Islet precursor cell (in vitro differentiated cells): ENCODE measurements at regions not wholly inside any gene's neighbourhood (a gene's known extent, or its start where the extent isn't known, plus 50 kb on each side); places are given as distances from the start of the nearest gene placed in this dataset.

ENCODE experiments used
- DNase-seq: peaks from one replicate; pipeline ENCODE4 v3.0.0-alpha.2; 2018

DNA sequence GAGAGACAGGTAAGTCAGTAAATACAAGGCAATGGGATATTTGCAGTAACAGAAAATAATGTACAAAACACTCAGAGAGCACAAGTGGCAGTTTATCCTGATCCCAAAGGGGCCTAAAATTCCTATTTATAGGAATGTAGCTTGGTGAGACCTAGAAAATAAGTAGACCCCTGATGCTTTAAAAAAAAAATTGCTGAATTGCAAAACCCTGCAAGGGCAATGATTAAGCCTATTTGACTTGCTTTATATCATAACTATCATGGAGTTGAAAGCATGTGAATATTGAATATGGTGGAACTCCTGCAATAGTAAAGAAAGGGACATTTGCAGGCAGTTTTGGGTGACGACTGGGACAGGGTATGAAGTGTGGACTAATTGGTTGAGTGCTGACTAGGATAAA is 101.9 kb upstream of the C1orf21 start:
- no peak for DNase-seq

DNA sequence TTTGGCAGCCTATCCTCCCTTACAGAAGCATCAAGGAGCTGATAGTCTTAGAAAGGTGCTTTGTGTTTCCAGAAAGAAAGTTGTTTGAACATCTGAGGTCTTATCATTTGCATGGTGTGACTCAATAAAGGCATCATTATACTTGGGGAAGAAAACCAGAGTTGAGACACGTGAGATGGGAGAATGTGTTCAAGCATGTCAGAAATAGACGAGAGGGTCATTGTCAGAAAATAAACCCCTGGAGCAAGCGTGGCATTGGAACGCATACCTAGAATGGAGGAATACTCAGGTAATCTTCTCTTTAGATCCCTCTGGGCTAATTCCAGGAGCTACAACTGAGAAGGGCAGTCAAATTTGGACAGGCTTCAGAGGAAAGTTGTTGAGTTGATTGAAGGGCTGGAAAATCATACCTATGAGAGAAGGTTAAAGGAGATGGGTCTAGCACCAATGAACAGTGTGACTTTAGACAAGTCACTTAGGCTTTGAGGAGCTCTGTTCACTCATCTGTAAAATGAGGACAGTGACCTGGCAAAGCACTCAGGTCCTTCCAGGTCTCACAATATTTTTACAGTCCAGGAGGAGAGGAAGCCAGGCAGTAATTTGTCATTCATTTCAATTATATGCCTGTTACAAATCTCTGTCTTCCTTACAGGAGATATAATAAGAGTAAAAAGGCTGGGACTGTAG is 101.3 kb upstream of the C1orf21 start:
- no peak for DNase-seq

DNA sequence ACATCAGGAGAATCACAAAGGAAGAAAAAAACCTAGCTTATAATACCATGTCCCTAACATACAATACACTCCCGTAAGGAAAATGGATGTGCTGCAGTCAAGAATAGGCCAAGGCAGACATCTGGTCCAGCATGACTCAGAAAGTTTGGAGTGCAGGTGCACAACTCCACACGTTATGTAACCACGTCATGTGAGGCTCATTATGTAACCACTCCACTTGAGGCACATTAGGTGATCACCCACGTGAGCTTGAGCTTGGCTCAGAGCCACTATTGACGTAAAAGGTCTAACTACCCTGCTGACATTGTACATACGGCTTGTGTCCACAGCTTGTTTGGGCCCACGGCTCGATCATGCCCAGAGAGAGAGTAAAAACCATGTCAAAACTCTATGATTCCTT is 99.8 kb upstream of the C1orf21 start:
- DNase-seq: no peak

DNA sequence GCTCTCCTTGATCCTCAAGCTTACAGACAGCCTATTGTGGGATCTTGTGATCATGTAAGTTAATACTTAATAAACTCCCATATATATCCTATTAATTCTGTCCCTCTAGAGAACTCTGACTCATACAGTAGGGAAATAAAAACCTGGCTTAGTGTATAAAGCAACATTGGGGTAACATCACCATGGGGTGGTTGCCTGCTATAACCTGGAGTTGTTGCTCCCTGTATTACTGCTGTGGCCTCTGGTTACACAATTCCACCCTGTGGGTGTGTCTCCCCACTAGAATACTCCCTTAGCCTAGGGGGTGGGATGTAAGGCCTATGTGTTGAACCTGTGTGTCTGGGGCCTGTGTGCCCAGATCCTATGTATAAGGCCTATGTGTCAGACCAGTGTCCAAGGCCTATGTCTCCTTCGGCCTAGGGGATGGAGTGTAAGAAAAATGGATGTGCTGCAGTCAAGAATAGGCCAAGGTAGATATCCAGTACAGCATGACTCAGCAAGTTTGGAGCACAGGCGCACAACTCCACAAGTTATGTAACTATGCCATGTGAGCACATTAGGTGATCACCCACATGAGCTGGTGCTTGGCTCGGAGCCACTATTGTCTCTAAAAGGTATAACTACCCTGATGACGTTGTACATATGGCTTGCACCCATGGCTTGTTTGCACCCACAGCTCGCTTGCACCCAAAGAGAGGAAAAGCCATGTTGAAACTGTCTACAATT is 96.8 kb upstream of the C1orf21 start:
- no peak for DNase-seq

GRCh38 chr1:184291701-184292100 is 95.1 kb upstream of the C1orf21 start:
- DNase-seq: no peak

GRCh38 chr1:184292101-184292500 is 94.7 kb upstream of the C1orf21 start:
- no peak for DNase-seq

GRCh38 chr1:184294101-184294500 is 92.7 kb upstream of the C1orf21 start:
- DNase-seq: no peak

DNA sequence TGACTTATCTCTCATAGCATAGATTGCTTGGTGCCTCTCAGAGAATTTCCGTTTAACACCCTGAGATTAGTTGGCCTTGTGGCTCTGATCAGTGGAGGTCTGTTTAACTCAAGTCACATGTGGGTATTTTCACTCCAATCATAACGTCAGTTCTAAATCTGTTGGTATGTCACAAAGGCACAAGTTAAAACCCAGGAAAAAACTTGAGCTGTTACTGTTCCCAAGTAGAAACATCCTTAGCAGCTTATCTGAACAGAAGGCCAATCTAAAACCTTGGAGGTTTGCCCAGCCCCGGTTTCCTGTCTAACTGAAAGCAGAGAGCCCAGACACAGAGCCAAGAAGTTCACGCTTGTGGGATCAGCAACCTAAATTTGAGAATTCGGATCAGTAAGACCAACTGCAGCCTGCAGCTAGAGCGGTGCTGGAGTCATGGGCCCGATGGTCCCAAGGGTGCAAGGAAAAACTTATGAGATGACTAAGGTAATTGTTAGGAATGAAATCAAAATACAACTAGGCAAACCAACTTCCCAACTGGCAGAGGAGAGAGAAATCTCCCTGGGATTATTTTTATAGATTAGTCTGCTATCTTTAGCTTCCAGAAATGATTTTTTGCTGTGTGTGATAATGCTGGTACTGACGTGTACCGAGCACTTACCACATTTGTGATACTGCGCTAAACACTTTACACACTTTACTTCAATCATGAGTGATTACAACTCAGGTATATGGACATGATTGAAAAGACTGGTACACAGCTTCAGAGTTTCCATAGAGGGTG is 90.2 kb upstream of the C1orf21 start:
- peak; percentile 62 for DNase-seq

- DNase-seq: no peak
These were observed 89.5 kb upstream of the C1orf21 start for GRCh38 chr1:184297244-184297750.

DNA sequence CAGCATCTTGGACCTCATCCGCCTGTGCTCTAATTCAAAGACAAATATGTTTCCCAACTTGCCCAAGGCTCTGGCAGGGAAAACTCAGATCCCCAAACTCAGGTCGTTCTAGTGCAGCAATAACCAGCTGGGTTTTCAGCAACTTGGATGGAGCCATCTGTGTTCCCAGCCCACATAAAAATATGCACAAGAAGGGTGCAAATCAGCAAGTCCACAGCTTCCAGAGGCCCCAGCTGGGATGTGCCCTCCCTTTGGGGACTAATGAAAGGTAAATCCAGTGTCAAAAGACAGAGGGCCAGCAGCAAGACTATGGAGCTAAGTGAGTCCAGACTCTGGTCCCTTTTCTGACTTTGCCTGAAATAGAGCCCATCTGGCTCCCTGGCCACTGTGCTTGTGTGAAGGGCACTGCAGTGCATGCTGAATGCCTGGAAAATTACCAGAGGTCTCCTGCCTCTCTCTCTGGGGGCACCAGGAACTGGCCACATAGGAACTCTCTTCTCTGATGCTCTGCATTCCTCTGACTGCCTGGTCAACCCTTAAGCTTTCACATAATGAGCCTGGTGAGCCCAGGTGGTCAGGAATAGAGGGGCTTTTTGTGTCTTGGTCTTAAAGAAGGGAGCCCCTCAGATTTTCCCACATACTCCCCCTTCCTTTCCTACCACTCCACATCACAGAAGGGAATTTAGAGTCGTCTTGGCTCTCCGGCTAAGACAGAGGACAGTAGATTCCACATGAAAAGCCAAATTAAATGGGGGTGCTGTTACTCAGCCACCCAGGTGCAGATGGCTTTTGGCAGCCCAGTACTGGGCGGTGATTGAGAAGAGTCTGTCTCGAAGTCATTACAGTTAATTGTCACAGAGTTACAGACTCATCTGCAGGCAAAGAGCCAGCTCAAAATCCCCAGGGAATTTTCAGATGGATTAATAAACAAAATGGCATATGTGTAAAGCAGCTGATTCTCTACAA is 88.1 kb upstream of the C1orf21 start:
- peak; percentile 55 for DNase-seq

DNA sequence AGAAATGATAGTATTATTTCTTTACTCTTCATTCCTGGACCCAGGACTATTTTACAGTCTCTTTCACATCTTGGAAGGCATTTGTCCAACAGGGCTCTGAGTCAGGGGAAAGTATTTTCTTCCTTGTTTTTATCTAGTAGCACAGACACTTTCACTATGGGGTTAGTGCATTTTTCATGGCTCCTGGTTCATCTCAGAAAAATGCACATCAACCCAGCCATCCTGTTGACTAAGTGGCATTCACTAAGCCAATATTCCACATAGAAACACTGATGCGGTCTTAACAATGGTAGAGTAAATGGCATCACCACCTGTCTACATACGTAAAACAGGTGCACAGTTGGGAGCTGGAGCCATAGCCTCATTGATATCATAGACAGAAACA is 87.4 kb upstream of the C1orf21 start:
- DNase-seq: peak; percentile 52

- no peak for DNase-seq
These were observed 87.0 kb upstream of the C1orf21 start for GRCh38 chr1:184299796-184300195.

DNA sequence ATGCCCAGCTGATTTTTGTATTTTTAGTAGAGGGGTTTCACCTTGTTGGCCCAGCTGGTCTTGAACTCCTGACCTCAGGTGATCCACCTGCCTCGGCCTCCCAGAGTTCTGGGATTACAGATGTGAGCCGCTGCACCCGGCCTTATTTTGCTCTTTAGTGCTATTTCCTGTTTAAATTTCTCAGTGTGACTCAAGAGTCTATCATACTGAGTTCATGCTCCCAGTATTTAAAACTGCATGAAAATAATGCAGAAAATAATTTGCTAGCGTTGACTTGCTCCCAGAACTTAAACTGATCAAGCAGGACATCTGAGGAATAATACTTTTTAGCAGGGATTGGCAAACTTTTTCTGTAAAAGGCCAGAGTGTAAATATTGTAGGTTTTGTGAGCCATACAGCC is 86.4 kb upstream of the C1orf21 start:
- no peak for DNase-seq

GRCh38 chr1:184301227-184301626 is 85.6 kb upstream of the C1orf21 start:
- DNase-seq: no peak

DNA sequence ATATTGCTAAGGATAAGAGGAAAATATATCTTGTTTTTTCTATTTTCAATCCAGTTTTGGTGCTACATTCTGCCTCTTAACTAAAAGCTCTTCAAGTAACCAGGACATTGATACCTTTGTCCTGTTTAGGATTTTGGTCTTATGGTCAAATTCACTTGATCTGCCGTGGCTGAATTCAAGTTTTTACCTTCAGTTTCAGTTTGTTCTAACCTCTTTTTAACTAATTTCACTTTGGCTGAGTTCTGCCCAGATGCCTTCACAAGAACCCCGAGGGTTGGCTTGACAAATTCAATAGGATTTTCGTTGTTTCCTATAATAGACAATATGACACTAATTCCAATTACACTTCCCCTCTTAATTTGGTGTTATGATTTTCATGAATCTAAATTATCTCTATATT is 84.5 kb upstream of the C1orf21 start:
- no peak for DNase-seq

- no peak for DNase-seq
These were observed 76.5 kb upstream of the C1orf21 start for GRCh38 chr1:184310157-184310819.

GRCh38 chr1:184311580-184311979 is 75.2 kb upstream of the C1orf21 start:
- DNase-seq: no peak

DNA sequence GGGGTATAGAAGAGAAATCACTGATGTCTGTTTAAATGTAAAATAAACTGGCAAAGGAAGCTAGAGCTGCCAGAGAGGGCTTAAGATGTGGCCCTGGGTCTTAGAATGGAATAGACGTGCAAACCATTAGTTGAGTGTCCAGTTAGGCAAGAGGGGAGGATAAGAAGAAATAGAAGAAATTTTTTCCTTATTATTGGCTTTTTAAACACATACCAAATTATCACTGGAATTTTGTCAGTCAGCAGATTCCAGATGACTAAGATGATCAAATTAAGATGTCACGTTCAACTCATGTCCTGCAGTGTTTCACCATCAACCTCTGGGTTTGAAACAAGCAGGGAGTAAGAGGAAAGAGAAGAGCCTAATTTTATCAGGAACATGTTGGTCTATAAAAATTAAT is 71.6 kb upstream of the C1orf21 start:
- DNase-seq: no peak

GRCh38 chr1:184319879-184320278 is 67.0 kb upstream of the C1orf21 start:
- no peak for DNase-seq

DNA sequence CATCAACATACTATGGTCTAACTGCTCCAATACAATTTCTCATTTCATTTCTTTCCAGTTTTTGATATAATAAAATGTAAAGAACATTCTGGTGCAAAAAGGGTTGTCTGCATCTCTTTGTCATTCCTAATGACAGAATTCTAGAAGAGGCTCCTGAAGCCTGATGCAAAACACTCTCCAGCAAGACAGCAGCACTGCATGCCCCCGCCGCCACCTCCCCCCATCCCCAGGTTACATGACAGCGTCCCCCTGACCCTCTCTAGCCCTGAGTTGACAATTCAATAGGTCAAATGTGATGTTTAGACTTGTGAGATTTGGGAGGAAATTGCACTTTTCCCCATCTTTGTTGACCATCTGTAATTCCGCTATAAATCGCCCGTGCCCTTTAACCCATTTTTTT is 64.6 kb upstream of the C1orf21 start:
- DNase-seq: no peak

GRCh38 chr1:184324972-184325371 is 61.9 kb upstream of the C1orf21 start:
- no peak for DNase-seq

- no peak for DNase-seq
These were observed 60.6 kb upstream of the C1orf21 start for GRCh38 chr1:184326278-184326677.
